SHP77 (cell line): ENCODE measurements at regions not wholly inside any gene's neighbourhood (a gene's known extent, or its start where the extent isn't known, plus 50 kb on each side); places are given as distances from the start of the nearest gene placed in this dataset.
"Not testable (repeated sequence)": the region's sequence is repeated elsewhere in the genome, so short reads cannot be mapped to it uniquely, and the experiment has no call there.

ENCODE experiments used
- DNase-seq, 2 experiments: peaks; one replicate each; lab custom pipeline; 2025; lab: John Stamatoyannopoulos, UW

DNA sequence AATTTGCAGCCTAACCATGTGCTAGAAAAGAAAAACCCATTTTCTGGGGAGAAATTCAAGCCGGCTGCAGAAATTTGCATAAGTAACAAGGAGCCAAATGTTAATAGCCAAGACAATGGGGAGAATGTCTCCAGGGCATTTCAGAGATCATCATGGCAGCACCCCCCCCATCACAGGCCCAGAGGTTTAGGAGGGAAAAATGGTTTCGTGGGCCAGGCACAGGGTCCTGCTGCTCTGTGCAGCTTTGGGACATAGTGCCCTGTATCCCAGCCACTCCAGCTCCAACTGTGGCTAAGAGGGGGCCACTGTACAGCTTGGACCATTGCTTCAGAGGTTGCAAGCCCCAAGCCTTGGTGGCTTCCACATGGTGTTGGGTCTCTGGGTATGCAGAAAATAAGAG is 620.0 kb downstream of the PSAT1 start:
- not testable (repeated sequence) for DNase-seq

DNA sequence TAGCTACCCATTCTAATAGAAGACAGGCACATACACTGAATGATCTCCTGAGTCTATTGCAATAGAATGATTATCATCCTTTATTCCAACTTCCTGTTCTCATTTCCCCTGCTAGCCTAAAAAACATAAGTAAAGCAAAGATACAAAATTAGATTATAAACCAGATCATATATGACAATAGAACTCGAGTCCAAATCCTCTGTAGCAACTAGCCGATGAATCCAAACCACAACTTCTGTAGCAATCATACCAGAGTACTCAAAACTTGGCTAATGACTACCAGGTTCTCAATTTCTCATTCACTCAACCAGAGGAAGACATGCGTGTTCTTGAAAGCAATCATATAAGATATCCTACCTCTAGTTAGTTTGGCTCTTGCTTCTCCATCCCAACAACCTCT is 622.1 kb downstream of the PSAT1 start:
- no peak for DNase-seq

DNA sequence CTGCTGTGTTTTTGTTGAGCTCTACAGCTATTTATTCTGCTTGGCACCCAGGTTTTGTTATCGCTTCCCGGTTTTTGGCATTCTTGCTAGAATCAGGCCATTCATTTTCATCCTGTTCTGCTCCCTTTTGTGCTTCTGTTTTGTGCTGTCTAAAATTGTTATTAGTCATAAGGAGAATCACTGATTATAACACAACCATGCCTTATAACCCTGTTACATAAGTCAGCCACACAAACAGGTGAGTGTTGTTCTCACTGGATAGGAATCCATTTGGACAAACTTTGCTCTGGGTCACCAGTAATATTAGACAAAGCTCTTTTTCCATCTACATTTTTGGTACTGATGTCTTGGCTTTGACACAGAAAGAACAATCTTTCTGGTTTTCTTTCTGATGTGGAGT is 622.8 kb downstream of the PSAT1 start:
- DNase-seq = no peak

DNA sequence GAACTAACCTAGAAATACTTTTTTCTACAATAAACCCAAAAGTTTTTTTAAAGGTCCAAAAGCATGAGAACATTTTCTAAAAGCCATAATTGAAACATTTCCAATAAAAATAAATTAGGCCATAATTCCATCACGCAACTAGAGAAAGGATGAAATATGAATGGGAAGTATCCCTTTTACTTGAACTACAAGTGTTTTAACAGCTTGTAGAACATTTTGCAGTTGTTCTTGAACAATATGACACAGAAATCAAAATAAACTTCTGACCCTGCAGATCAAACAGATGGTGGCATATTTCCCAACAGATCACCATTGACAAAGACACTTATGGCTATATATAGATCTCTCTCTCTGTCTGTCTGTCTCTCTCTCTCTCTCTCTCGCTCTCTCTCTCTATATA is 624.4 kb downstream of the PSAT1 start:
- no peak for DNase-seq

DNA sequence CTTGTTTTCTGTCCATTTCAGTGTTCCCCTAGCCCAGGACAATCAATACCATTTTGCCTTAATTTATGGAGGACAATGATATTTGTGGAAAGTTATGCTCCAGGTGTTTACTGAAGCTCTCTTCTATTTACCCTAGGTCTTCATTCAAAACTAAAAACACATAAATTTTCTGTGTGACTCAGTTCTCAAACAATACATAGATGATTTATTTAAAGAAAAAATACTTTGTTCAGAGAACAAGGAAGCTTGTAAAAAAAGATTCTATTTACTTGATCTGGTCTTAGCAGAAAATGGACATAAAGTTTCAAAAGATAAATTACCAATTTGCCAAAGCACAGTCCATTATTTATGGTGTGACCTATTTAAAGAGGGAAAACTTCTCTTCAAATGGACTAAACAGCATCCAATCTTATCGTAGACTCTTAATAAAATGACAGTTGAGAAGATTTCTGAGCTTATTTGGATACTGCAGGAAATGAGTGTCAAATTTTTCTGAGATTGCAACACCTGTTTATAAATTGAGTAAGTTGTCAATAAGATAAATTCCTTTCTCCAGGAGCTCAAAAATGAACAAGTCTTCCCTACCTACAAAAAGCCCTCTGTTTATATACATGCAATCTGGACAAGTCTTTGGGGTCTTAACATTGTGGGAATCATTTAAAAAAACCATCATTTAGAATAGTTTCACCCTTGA is 627.2 kb downstream of the PSAT1 start:
- no peak for DNase-seq

DNA sequence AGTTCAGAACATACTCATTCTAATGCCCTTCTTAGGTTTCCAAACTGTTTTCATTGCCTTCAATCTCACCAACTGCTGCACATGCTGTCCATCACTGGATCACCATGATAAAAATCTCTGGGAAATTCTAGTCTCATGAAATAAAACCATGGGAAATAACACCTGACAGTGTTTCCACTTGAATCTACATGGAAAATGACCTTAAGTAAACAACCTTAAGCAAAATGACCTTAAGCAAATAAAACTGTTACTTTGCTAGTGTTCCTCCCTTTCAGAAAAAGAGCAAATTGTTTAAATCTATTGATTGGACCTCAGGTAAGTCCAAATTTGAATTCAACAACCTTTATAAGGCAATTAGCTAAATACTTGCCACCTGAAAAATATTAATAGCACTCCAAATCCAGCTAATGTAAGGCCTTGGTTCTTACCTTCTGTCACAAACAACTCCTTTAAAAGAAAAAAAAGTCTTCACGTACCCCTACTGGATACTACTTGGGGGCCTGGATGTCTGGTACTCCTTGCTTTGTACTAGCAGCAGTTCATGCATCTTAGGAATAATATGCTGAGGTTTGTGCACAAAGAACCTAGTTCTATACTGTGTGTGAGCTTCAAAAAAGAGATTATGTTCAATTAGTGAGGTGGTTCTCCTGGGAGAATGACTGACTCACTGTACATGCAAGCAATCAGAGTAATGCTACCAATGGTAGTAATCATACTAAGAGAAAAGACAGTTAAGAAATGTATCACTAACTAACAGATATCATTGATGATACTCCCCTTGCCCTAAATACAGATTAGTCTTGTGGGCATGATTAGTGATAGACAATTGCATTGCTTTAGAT is 630.4 kb downstream of the PSAT1 start:
- no peak for DNase-seq

DNA sequence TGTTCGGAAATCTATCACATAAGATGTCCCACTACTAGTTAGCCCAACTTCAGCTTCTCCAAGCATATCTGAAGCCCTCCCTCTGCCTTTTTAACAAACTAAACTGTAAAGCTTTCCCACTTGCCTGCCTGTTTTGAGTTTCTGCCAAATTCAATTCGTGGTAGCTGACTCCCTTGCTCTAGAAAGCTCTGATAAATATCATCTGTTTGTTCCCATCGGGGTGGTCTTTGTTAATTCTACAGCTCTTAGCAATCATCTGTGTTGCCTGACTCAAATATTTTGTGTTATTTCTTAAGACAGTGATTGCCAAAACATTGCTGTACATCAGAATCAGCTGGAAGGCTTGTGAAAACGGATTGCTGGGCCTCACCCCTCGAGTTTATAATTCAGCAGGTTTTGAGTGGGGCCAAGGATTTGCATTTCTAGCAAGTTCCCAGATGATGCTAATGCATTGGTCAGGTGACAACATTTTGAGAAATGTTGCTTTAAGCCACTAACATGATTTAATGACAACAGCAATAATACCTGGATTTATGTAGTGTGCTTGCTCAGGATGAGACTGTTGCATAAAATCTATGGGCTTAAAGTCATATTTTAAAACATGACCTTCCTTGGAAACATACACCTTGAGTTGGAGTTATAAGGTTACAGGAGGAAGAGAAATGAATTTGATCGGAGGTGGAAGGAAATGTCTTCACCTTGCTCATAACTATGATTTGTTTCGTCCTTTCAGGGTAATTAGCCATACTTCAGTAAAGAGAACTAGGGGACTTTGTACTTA is 631.9 kb downstream of the PSAT1 start:
- DNase-seq = no peak

DNA sequence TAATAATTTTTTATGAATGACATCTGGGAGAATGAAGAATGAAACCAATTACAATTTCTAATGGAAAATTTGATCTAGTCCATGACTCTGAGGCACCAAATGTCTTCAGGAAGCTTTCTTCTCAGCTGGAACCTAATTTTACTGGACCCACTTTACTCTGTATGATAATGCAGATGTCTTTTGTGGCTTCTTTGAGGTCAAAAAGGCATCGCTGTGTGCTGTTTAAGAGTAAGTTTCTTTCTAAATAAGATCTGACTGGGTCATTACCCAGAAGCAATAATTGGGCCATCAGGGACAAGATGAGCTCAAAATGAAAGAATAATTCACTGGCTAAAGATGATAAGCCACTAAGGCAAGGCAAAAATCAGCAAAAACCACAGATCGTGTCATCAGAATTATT is 633.4 kb downstream of the PSAT1 start:
- no peak for DNase-seq

DNA sequence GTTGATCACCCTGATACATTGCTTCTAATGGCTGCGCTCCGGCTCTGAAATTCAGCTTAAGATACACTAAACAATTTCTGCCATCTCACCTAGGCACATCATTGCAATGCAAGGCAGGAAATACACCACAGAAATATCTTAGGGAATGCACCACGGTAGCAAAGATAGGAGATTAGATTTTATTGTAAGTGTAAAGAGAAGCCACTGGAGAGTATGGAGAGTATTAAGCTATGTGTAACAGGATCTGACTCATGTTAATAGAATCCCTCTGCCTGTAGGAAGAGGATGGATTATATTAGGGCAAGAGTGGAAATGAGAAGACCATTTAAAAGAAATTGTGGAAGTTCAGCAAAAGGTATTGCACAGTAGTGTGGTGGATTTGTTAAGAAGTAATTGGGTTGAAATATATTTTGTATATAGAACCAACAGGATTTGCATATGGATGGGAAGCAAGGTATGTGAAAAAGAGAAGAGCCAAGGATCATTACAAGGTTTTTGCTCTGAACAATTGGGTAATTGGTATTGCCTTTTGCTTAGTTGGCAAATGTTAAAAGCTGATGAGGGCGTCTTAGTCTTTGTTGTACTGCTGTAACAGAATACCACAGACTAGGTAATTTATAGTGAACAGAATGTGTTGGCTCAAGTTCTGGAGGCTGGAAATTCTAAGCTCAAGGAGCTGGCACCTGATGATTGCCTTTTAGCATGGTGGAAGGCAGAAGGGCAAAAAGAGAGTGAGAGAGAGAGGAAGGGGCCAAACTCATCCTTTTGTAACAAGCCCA is 636.1 kb downstream of the PSAT1 start:
- DNase-seq = no peak

DNA sequence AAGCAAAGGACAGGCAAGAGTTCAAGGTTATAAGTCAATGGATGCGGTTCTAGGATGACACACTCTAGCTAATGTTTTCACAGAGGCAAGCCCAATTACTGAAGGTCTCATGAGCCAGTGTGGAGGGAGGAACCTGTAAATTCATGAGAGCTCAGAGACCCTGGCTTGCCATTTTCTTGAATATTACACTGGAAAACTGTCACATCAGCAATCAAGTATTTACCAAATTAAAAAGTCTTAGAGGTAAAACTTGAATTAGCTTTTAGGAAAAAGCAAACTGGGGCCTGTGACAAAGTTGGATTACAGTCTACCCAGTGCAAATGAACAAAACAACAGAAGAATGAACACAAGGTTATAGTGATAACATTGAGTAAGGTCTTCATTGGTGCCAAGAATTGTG is 636.9 kb upstream of the TLE4 start:
- no peak for DNase-seq

DNA sequence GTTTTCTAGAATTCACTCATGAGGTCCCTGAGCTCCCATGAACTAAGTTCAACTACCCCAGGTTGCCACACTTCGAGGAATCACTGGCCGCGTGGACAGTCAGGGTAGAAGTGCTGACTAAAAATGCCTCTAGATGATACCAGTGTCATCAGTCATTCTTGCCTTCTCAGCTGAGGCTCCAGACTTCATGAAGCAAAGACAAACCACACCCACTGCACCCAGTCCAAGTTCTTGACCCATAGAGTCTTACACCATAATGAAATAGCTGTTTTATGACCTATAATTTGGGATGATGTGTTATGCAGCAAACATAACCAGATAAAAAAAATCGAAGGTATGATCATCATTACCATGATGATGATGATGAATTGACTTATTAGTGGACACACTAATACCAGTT is 632.9 kb upstream of the TLE4 start:
- no peak for DNase-seq

DNA sequence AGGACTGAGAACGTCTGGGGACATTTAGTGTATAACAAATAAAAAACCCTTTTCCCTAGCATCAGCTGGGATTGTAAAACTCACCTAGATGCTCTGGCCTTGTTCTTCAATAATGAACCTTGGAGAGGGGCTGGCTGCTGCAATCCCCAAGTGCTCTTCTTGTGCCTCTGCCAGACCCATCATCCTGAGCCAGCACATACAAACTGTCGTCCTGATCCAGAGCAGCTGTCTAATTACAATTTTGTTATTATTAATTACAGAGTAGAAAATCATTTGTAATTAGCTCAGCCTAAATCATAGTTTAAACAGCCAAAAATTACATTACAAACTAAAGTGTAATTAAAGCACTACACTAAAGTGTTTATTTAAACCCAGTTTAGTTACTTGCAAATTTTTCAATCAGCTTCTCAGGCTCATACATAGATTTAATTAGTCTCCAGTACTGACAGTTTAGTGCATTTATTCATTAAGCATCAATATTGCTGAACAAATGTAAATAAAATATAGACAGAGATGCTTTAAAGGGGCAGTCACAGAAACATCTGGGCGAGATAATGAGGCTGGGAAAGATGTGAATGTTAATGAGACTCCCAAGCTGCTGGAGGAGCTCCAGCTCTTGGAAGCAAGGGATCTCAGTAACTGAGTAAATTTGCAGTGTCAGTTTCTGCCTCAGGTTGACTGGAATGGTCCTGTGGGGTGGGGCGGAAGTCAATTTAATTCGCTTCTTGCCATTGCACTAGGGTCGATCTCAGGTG is 632.3 kb upstream of the TLE4 start:
- DNase-seq = no peak

DNA sequence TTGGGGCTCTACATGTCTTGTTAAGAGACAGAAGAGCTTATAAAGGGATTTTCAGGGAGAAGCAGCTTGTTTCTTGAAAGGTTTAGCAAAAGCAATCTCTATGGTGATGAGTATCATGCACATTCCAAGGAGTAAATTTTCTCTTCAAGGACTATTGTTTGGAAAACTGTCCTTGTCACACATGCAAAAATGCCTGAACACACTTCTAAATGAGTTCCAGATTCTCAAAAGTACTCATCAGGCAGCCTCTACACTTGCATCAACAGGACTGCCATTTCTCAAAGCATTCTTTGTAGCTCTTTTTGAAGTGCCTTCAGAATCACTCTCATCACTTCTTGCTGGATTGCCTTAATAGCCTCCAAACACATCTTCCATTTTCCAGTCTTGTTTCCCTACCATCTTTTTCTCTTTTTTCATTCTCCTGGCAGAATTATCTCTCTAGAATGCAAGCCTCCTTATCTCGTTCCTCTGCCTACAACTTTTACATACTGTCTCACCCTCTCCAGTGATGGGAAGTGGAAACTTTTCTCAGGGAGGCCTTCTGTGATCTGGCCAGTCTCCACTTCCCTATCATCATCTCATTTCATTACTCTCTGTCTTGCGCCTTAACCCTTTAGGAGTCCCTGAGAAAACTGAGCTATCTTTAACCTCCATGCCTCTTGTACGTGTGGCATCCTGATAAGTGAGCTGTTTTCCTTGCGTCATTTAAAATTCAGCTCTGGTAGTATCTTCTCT is 631.5 kb upstream of the TLE4 start:
- DNase-seq = no peak

DNA sequence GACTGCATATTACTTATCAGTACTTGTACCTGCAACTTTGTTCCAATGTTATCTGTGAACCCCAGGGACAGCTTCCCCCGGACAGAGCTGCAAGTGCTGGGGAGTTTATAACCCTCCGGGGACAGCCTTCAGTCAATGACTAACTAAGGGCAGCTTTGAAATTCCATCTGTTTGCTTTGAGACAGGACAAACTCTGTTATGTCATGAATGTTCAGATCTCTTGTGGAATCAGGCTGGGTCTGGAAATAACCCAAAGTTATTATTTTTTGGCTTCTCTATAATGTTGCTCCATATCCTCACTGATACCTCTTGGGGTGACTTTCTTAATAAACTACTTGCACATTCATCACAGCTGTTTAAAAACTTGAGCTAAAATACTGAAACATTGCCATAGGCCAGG is 617.5 kb upstream of the TLE4 start:
- no peak for DNase-seq

DNA sequence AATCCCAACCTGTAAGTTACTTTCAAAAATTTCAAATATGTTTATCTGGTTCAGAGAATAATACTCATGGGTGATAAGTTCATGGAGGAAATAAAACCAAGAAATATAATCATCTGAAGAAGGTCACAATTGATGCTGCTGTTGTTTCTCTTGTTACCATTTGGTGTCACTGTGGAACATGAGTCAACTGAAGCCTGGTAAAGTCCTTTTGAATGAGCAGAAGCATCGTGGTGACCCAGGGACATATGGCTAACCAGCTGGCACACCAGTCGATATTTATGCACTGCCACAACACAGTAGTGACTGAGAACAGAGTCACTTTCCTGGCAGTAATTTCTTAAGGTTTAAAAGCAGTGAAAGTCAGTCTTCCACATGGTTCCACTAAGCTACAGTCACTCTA is 612.9 kb upstream of the TLE4 start:
- no peak for DNase-seq

DNA sequence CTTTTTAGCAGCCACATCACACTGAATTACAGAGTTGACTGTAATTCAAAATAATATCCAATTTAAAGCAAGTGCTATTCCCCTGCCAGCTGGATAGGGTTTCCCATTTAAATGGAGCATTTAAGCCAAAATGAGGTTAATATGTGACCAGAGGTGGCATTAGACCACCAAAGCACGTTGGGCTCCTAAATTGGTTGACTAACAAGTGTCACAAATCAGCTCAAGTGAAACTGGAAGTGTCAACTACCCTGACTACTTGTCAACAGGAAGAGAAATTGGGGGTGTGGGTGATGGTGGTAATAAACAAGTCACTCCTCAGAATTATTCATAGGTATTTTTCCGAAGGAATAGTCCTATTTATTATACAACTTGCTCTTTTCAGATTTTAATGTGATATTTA is 609.6 kb upstream of the TLE4 start:
- no peak for DNase-seq

DNA sequence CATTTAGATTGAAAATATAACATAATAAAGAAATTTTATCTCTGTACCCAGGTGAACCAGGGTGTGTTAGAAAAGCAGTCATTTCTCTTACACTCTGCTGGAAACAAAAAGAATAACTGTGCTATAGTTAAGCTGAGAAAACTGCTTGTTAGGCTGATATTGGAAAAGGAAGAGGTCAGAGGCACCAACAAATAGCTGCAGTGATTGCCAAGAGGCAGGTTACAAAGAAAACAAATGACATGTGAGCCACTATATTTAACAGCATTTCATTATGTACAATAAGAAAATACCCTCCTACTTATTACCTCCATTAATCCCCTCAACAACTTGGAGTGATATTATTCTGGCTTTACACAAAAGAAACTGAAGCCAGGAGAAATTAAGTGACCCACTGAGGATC is 607.9 kb upstream of the TLE4 start:
- no peak for DNase-seq

DNA sequence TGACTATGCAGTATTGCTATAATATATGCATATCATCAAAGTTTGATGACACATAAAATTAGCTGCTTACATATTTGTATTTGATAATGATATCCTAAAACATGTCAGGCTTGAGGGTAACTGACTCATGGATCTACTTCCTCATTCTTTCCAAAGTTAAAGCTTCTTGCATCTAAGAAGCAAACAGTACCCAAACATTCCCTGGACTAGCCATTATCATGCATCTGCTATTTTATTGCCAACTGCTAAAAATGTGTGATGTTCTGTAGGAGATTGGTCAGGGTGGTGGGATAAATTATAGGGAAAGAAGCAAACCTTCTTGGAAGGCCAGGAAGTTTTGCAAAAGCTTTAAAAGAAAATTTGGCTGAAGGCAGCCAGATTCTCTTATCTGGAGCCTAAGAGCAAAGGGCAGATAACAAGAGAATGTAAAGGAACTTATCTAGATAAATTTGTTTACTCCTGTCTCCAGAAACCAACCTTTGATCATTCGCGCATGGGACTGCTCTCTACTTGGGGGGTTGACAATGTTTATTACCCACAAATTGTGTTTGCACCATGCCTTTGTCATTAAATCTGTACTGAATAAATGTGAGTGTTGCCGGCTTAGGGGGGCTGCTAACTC is 604.1 kb upstream of the TLE4 start:
- no peak for DNase-seq

DNA sequence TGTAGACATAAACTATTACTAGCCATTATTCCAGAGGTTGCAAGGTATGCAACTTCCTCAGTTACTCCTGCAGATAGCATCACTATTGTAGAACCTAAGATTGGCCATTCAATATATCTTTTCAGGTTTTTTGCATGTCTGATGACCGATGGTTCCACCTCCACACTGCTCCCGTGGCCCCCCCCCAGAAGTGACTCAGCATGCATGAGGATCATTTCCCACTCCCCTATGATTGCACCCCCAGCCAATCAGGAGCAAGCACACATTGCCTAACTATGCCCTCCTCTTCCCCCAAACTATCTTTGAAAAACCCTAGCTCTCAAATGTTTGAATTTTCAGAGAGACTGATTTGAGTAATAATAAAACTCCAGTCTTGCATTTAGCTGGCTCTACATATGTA is 601.4 kb upstream of the TLE4 start:
- DNase-seq = no peak

DNA sequence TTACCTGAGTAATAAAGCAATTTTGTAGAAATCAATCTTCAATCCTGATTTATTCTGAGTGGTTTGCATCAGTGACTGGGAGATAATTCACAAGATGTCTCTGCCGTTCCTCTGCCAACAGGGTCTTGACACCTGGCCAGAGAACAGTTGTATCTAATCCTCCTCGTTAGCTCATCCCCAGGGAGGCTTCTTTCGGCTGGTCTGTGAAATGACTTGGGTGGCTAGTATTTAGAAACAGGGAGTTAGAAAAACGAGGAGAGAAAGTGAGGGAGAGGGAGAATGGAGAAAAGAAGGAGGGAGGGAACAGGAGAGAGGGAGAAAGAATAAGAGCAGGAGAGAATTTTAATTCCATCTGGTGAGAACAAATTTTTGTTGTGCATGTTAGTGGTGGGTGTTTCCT is 600.2 kb upstream of the TLE4 start:
- DNase-seq = no peak
